Kidney epithelial cell (primary cell): ENCODE measurements at regions not wholly inside any gene's neighbourhood (a gene's known extent, or its start where the extent isn't known, plus 50 kb on each side); places are given as distances from the start of the nearest gene placed in this dataset.

ENCODE experiments used
- DNase-seq: peaks from one replicate; pipeline ENCODE4 v3.0.0-alpha.2; 2010; ENCODE audit warnings: low read depth
- H3K27me3 ChIP-seq: 2 replicates; pipeline ENCODE4 v1.6.0; 2011; ENCODE audit warnings: low read length; ENCODE audit not compliant: control insufficient read depth, insufficient read depth
- H3K36me3 ChIP-seq: 2 replicates; pipeline ENCODE4 v1.5.1; 2011; ENCODE audit warnings: low read length; ENCODE audit not compliant: control insufficient read depth, insufficient read depth
- H3K4me3 ChIP-seq: 2 replicates; pipeline ENCODE4 v1.5.1; 2011; ENCODE audit warnings: low read depth, mild to moderate bottlenecking, control low read depth, low read length
- TF ChIP-seq, protein P1 (sequence below): IDR thresholded peaks from 2 replicates; pipeline ENCODE4 v1.5.1; 2011; ENCODE audit warnings: mild to moderate bottlenecking, moderate library complexity, low read length, control low read depth, inconsistent platforms; ENCODE audit not compliant: insufficient read depth, poor library complexity, severe bottlenecking

DNA sequence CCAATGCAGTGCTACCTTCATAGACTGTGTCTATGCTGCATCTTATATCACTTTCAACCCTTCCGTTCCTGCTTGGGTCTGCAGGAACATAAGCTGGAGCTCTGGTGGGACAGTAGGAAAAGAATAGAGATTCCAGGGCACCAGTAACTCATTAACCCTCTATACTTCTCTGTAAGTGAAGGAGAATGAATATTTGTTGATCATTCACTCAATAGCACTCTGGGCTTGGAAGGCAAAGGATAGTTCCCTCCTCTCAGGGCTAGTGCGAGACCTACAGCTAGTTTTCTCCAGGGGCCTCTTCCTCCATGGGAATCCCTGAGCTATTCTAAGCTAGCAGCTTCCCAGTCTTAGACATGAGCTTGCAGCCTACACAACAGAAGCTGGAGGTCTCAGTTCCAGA, 84.7 kb downstream of the BMP4 start:
- Histone ChIP-seq H3K4me3 (no peak overlapping the region), H3K36me3 (no peaks in the 10 kb centered on the region), H3K27me3 (no peaks in the 10 kb centered on the region)
- no peak for DNase-seq
- TF ChIP-seq, protein P1, sequence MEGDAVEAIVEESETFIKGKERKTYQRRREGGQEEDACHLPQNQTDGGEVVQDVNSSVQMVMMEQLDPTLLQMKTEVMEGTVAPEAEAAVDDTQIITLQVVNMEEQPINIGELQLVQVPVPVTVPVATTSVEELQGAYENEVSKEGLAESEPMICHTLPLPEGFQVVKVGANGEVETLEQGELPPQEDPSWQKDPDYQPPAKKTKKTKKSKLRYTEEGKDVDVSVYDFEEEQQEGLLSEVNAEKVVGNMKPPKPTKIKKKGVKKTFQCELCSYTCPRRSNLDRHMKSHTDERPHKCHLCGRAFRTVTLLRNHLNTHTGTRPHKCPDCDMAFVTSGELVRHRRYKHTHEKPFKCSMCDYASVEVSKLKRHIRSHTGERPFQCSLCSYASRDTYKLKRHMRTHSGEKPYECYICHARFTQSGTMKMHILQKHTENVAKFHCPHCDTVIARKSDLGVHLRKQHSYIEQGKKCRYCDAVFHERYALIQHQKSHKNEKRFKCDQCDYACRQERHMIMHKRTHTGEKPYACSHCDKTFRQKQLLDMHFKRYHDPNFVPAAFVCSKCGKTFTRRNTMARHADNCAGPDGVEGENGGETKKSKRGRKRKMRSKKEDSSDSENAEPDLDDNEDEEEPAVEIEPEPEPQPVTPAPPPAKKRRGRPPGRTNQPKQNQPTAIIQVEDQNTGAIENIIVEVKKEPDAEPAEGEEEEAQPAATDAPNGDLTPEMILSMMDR = no peak

DNA sequence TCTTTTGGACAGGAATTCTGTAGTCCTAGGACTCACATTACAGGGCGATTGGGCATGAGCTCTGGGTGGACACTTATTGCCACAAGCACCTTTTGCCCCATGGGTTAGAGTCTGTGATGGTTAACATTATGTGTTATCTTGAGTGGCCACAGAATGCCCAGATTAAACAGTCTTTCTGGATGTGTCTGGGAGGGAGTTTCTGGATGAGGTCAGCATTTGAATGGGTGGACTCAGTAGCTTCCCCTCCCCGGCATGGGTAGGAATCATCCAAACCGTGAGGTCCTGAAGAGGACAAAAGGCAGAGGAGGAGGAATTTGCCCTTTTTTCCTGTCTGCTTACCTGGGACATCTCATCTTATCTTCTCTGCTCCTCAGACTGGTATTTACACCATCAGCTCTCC, 85.6 kb downstream of the BMP4 start:
- TF ChIP-seq, protein P1 = no peak
- Histone ChIP-seq H3K4me3 (no peak overlapping the region), H3K36me3 (no peaks in the 10 kb centered on the region), H3K27me3 (no peaks in the 10 kb centered on the region)
- no peak for DNase-seq

DNA sequence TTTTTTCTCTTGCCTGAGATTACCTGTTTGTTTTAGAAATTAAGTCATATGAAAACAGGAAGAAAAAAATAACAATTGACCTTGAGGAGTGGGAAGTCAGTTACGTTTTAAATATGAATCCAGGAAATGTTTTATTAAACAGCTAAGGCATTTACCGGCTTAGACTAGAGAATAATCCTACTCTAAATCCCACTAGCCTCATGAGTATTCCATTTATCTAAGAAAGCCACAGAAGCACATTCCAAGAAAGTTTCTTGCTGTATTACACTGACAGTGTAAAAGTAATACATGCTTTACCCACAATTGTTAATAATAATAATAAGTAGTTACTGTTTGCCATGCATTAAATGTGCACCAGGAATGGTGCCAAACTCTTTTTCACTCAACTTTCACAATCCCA, 90.9 kb downstream of the BMP4 start:
- TF ChIP-seq, protein P1 = no peak
- Histone ChIP-seq H3K36me3 (no peaks in the 10 kb centered on the region), H3K4me3 (no peak overlapping the region), H3K27me3 (no peaks in the 10 kb centered on the region)
- DNase-seq = no peak

DNA sequence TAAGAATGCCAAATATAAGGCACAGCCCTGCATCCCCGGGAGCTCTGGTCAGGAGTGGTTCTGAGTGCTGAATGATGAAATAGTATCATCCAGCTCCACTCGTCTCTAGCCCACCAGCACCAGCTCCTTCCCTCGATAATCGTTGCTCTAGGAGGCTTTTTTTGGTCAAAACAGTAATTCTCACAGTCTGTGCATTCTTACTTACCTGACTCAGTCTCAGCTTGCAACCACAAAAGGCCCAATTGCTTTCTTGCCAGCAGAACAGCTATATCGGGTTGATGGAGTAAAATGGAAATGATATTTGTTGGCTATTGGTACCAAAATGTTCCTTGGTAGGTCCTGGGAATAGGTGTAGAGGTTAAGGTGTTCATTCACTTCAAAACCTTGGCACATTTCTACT, 94.8 kb downstream of the BMP4 start:
- TF ChIP-seq, protein P1 = no peak
- no peaks in the 10 kb centered on the region for H3K27me3 ChIP-seq
- DNase-seq = no peak
- H3K4me3 ChIP-seq = no peak overlapping the region
- no peaks in the 10 kb centered on the region for H3K36me3 ChIP-seq

DNA sequence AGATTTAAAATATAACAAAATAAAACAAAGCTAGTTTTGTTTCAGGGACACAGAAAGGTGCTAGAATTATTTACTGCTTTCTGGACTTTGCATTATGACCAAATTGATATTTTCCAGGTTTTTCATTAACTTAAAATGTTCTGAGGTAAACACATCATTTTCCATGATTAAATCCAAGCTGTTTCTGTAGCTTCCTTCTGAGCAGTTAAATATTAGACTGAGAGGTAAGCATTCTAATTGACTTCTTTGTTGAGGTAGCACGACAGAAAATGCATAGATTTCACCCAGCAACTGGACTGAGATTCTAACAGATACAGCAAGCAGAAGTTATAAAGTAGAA, 98.3 kb downstream of the BMP4 start:
- H3K27me3 ChIP-seq = no peaks in the 10 kb centered on the region
- no peak overlapping the region for H3K4me3 ChIP-seq
- no peak for DNase-seq
- TF ChIP-seq, protein P1 = no peak
- H3K36me3 ChIP-seq = no peaks in the 10 kb centered on the region

DNA sequence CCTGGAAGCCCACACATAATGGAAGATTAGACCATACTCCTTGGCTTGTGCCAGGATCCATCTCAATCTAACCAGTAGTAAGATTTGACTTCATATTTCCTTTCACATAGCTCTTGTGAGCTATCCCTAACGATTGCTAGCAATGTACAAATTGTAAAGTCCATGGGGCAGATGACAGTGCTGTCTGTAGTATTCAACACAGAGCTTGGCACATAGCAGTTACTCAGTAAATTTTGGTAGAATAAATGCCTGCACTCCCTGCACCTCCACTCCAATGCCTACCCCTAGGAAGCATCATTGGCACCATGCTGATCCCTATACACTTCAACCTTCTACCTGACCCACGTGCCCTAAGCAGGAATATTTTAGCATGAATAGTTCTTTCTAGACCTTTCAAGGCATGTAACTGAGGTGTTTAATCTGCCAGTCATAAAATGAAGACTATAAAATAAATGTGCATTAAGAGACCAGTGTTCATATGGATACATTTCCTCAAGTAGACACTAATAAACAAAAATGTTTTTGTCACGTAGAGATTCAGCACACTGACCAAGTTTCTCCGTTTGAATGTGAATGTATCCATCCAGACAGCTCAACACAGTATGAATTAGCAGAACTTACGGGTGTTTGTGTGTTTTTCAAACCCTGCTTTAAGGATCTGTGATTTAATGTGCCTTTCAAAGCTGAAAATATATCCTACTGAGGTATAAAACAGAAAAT, 98.8 kb downstream of the BMP4 start:
- no peak for DNase-seq
- no peaks in the 10 kb centered on the region for H3K27me3 ChIP-seq
- no peaks in the 10 kb centered on the region for H3K36me3 ChIP-seq
- no peak overlapping the region for H3K4me3 ChIP-seq
- TF ChIP-seq, protein P1 = no peak
